ENCODE measurements at regions not wholly inside any gene's neighbourhood (a gene's known extent, or its start where the extent isn't known, plus 50 kb on each side); places are given as distances from the start of the nearest gene placed in this dataset.
"Not testable (repeated sequence)": the region's sequence is repeated elsewhere in the genome, so short reads cannot be mapped to it uniquely, and the experiment has no call there.

- H3K4me3 ChIP-seq (ENCODE audit: low read length) = no peak overlapping the region
- TF ChIP-seq CTCF (conservative IDR thresholded peaks at IDR 0.05; ENCODE audit: low read depth, low read length) = no peak
- DNase-seq (ENCODE audit: low read depth) = peak; percentile 90
These were observed 78.6 kb downstream of the SPRY4 start for GRCh38 chr5:142246258-142246657.

GRCh38 chr5:142245786-142246185 is 79.0 kb downstream of the SPRY4 start:
- DNase-seq (ENCODE audit: low read depth) = peak; percentile 59
- no peak overlapping the region for H3K4me3 ChIP-seq (ENCODE audit: low read length)
- no peak for TF ChIP-seq CTCF (conservative IDR thresholded peaks at IDR 0.05; ENCODE audit: low read depth, low read length)

- no peak for DNase-seq (ENCODE audit: low read depth)
- TF ChIP-seq CTCF (conservative IDR thresholded peaks at IDR 0.05; ENCODE audit: low read depth, low read length) = no peak
- H3K4me3 ChIP-seq (ENCODE audit: low read length) = no peak overlapping the region
These were observed 80.4 kb downstream of the SPRY4 start for GRCh38 chr5:142244440-142244839.

- no peak for DNase-seq (ENCODE audit: low read depth)
- no peak overlapping the region for H3K4me3 ChIP-seq (ENCODE audit: low read length)
These were observed 82.5 kb downstream of the SPRY4 start for GRCh38 chr5:142242272-142242671.

GRCh38 chr5:142239394-142240159 is 85.2 kb downstream of the SPRY4 start:
- H3K4me3 ChIP-seq (ENCODE audit: low read length) = no peak overlapping the region
- no peak for TF ChIP-seq CTCF (conservative IDR thresholded peaks at IDR 0.05; ENCODE audit: low read depth, low read length)
- DNase-seq (ENCODE audit: low read depth) = no peak

More at GRCh38 chr5:142242272-142242671, 82.5 kb downstream of the SPRY4 start:
- no peak for TF ChIP-seq CTCF (conservative IDR thresholded peaks at IDR 0.05; ENCODE audit: low read depth, low read length)

GRCh38 chr5:142237707-142238106 is 87.1 kb downstream of the SPRY4 start:
- no peak for DNase-seq (ENCODE audit: low read depth)
- no peak overlapping the region for H3K4me3 ChIP-seq (ENCODE audit: low read length)

GRCh38 chr5:142236673-142237290 is 88.0 kb downstream of the SPRY4 start:
- not testable (repeated sequence) for DNase-seq (ENCODE audit: low read depth); H3K4me3 ChIP-seq (ENCODE audit: low read length)

More at GRCh38 chr5:142237707-142238106, 87.1 kb downstream of the SPRY4 start:
- TF ChIP-seq CTCF (conservative IDR thresholded peaks at IDR 0.05; ENCODE audit: low read depth, low read length) = no peak

All from retinal pigment epithelial cell (primary cell).